ENCODE measurements at regions not wholly inside any gene's neighbourhood (a gene's known extent, or its start where the extent isn't known, plus 50 kb on each side); places are given as distances from the start of the nearest gene placed in this dataset.

- DNase-seq (ENCODE audit: extremely low read depth, low read depth), result no peak
- TF ChIP-seq CTCF (IDR thresholded peaks at IDR 0.05; ENCODE audit: low read depth, low read length), result no peak
Observed at GRCh38 chr20:12098421-12098820, 180.7 kb downstream of the BTBD3 start.

GRCh38 chr20:12108846-12109245, 191.2 kb downstream of the BTBD3 start:
- no peak for TF ChIP-seq CTCF (IDR thresholded peaks at IDR 0.05; ENCODE audit: low read depth, low read length)
- DNase-seq (ENCODE audit: extremely low read depth, low read depth), result no peak

GRCh38 chr20:12110274-12110673, 192.6 kb downstream of the BTBD3 start:
- TF ChIP-seq CTCF (IDR thresholded peaks at IDR 0.05; ENCODE audit: low read depth, low read length), result no peak
- no peak for DNase-seq (ENCODE audit: extremely low read depth, low read depth)

GRCh38 chr20:12110711-12111110, 193.0 kb downstream of the BTBD3 start:
- DNase-seq (ENCODE audit: extremely low read depth, low read depth), result no peak
- TF ChIP-seq CTCF (IDR thresholded peaks at IDR 0.05; ENCODE audit: low read depth, low read length), result no peak

- DNase-seq (ENCODE audit: extremely low read depth, low read depth), result no peak
- TF ChIP-seq CTCF (IDR thresholded peaks at IDR 0.05; ENCODE audit: low read depth, low read length), result no peak
Observed at GRCh38 chr20:12111431-12112088, 193.9 kb downstream of the BTBD3 start.

- no peak for TF ChIP-seq CTCF (IDR thresholded peaks at IDR 0.05; ENCODE audit: low read depth, low read length)
- DNase-seq (ENCODE audit: extremely low read depth, low read depth), result no peak
Observed at GRCh38 chr20:12112089-12112474, 194.4 kb downstream of the BTBD3 start.

- DNase-seq (ENCODE audit: extremely low read depth, low read depth), result no peak
- TF ChIP-seq CTCF (IDR thresholded peaks at IDR 0.05; ENCODE audit: low read depth, low read length), result no peak
Observed at GRCh38 chr20:12112665-12113064, 195.0 kb downstream of the BTBD3 start.

Data from AG09319 (cell line).